ENCODE measurements at regions not wholly inside any gene's neighbourhood (a gene's known extent, or its start where the extent isn't known, plus 50 kb on each side); places are given as distances from the start of the nearest gene placed in this dataset.

DNA sequence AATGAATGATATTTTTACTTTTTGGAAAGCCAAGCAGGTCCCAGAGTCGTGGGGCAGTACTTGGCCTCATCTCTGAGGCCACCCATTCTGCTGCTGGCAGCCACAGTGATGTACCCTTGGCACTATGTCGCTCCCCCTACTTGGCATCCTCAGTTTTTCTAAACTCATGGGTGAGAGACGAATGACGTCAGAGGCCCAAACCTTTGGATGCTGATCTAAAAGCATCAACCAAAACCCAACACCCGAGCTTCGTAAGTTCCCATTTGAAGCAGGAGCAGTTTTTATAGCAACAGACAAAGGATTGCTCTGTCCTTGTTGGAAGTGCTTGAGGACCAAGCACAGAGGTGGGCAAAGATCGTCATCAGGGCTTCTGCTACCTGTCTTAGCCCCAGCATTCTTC, 212.9 kb downstream of the PAX1 start:
- no peak for TF ChIP-seq YY1 (IDR thresholded peaks at IDR 0.05; ENCODE audit: insufficient read depth, insufficient read length)
- no peak for TF ChIP-seq ZNF274 (IDR thresholded peaks at IDR 0.05; ENCODE audit: low read depth, low read length)
- no peak for TF ChIP-seq SUZ12 (IDR thresholded peaks at IDR 0.05; ENCODE audit: extremely low read depth, insufficient read depth, insufficient read length)
- Histone ChIP-seq H3K36me3 (ENCODE audit: insufficient read depth, insufficient read length, low read length) (no peaks in the 10 kb centered on the region), H3K9ac (ENCODE audit: insufficient read length, low read depth) (no peak overlapping the region), H3K9me3 (ENCODE audit: insufficient read depth, low read length) (no peaks in the 10 kb centered on the region), H3K4me1 (ENCODE audit: insufficient read depth, insufficient read length) (no peaks in the 10 kb centered on the region), H3K4me3 (ENCODE audit: insufficient read length, low read depth) (no peak overlapping the region), H3K27me3 (ENCODE audit: insufficient read depth, insufficient read length) (no peaks in the 10 kb centered on the region)
- DNase-seq (ENCODE audit: low read depth, low spot score) = no peak

DNA sequence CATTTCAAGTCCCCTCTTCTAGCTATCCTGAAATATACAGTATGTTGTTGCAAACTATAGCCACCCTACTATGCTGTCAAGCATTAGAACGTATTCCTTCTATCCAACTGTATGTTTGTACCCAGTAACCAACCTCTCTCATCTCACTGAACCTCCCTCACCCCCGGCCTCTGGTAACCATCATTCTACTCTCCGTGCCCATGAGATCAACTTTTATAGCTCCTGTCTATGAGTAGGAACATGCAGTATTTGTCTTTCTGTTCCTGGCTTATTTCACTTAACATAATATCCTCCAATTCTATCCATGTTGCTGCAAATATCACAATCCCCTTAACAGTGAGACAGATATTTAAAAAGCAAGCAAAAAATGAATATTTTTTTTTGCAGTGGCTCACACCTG, 196.9 kb downstream of the PAX1 start:
- no peak overlapping the region for H3K9ac ChIP-seq (ENCODE audit: insufficient read length, low read depth)
- no peak for DNase-seq (ENCODE audit: low read depth, low spot score)
- H3K4me1 ChIP-seq (ENCODE audit: insufficient read depth, insufficient read length) = no peaks in the 10 kb centered on the region
- H3K36me3 ChIP-seq (ENCODE audit: insufficient read depth, insufficient read length, low read length) = no peaks in the 10 kb centered on the region
- no peaks in the 10 kb centered on the region for H3K27me3 ChIP-seq (ENCODE audit: insufficient read depth, insufficient read length)
- TF ChIP-seq ZNF274 (IDR thresholded peaks at IDR 0.05; ENCODE audit: low read depth, low read length) (no peak), SUZ12 (IDR thresholded peaks at IDR 0.05; ENCODE audit: extremely low read depth, insufficient read depth, insufficient read length) (no peak), YY1 (IDR thresholded peaks at IDR 0.05; ENCODE audit: insufficient read depth, insufficient read length) (no peak)
- no peak overlapping the region for H3K4me3 ChIP-seq (ENCODE audit: insufficient read length, low read depth)
- H3K9me3 ChIP-seq (ENCODE audit: insufficient read depth, low read length) = no peaks in the 10 kb centered on the region

DNA sequence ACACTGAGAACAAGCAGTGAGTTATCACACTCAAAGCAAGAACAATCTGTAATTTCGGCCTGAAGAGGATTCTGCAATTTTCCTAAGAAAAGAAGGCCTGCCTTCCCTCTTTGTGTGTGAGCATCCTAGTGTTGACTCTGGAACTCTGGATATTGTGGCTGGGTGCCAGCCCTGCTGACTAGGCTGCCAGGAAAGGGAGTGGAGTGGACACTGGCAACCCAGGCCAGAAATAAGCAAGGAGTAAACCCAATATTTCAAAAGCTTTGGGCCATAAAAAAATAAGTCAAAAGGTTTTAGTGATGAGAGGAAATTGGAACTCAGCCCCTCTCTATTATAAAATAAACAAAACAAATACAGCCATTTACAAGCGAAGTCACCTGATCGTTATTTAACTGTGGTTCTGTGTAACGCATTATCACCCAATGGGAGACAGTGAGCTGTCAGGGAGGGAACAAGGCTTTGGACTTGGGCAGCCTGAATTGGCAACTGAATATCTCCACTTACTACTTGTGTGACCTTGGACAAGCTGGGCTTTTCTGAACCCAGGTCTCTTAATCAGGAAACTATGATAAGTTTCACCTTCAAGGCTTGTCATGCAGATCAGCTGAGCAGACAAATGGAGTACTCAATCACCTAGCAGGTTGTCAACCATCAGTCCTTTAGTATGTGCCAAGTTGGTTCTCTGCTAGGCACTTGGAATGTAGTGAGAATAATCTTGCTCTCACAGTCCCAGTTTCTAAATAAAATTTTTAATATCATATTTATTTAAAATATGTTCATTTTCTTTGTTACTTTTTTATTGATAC, 196.2 kb downstream of the PAX1 start:
- Histone ChIP-seq H3K36me3 (ENCODE audit: insufficient read depth, insufficient read length, low read length) (no peaks in the 10 kb centered on the region), H3K9me3 (ENCODE audit: insufficient read depth, low read length) (no peaks in the 10 kb centered on the region), H3K9ac (ENCODE audit: insufficient read length, low read depth) (no peak overlapping the region), H3K4me3 (ENCODE audit: insufficient read length, low read depth) (no peak overlapping the region), H3K4me1 (ENCODE audit: insufficient read depth, insufficient read length) (no peaks in the 10 kb centered on the region), H3K27me3 (ENCODE audit: insufficient read depth, insufficient read length) (no peaks in the 10 kb centered on the region)
- TF ChIP-seq YY1 (IDR thresholded peaks at IDR 0.05; ENCODE audit: insufficient read depth, insufficient read length) (no peak), SUZ12 (IDR thresholded peaks at IDR 0.05; ENCODE audit: extremely low read depth, insufficient read depth, insufficient read length) (no peak), ZNF274 (IDR thresholded peaks at IDR 0.05; ENCODE audit: low read depth, low read length) (no peak)
- no peak for DNase-seq (ENCODE audit: low read depth, low spot score)

DNA sequence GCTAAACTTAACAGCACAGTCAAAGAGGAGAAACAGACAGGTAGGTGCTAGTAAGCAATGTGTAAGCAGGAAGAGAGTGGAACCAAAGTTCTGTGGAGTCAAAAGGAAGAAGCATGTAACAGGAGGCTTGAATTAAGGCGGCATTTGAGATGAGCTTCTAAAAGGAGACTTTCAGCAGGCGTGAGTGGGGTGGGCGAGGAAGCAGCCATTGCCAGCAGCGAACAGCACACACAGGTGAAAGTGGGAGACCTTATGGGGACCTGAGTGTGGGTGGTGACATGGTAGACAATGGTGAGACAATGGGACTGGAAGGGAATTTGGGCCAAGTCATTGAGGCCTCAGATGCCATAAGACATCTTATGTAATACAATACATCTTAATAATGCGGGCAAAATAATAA, 195.0 kb downstream of the PAX1 start:
- Histone ChIP-seq H3K36me3 (ENCODE audit: insufficient read depth, insufficient read length, low read length) (no peaks in the 10 kb centered on the region), H3K9me3 (ENCODE audit: insufficient read depth, low read length) (no peaks in the 10 kb centered on the region), H3K27me3 (ENCODE audit: insufficient read depth, insufficient read length) (no peaks in the 10 kb centered on the region), H3K9ac (ENCODE audit: insufficient read length, low read depth) (no peak overlapping the region), H3K4me1 (ENCODE audit: insufficient read depth, insufficient read length) (no peaks in the 10 kb centered on the region), H3K4me3 (ENCODE audit: insufficient read length, low read depth) (no peak overlapping the region)
- TF ChIP-seq SUZ12 (IDR thresholded peaks at IDR 0.05; ENCODE audit: extremely low read depth, insufficient read depth, insufficient read length) (no peak), ZNF274 (IDR thresholded peaks at IDR 0.05; ENCODE audit: low read depth, low read length) (no peak), YY1 (IDR thresholded peaks at IDR 0.05; ENCODE audit: insufficient read depth, insufficient read length) (no peak)
- no peak for DNase-seq (ENCODE audit: low read depth, low spot score)

- Histone ChIP-seq H3K36me3 (ENCODE audit: insufficient read depth, insufficient read length, low read length) (no peaks in the 10 kb centered on the region), H3K27me3 (ENCODE audit: insufficient read depth, insufficient read length) (no peaks in the 10 kb centered on the region), H3K9ac (ENCODE audit: insufficient read length, low read depth) (no peak overlapping the region), H3K9me3 (ENCODE audit: insufficient read depth, low read length) (no peaks in the 10 kb centered on the region), H3K4me3 (ENCODE audit: insufficient read length, low read depth) (no peak overlapping the region), H3K4me1 (ENCODE audit: insufficient read depth, insufficient read length) (no peaks in the 10 kb centered on the region)
- TF ChIP-seq ZNF274 (IDR thresholded peaks at IDR 0.05; ENCODE audit: low read depth, low read length) = no peak
- DNase-seq (ENCODE audit: low read depth, low spot score) = no peak
Measured at GRCh38 chr20:21874921-21875320, 169.5 kb downstream of the PAX1 start.

GRCh38 chr20:21874127-21874526, 168.7 kb downstream of the PAX1 start:
- H3K9me3 ChIP-seq (ENCODE audit: insufficient read depth, low read length) = no peaks in the 10 kb centered on the region
- no peak for DNase-seq (ENCODE audit: low read depth, low spot score)
- no peaks in the 10 kb centered on the region for H3K4me1 ChIP-seq (ENCODE audit: insufficient read depth, insufficient read length)
- H3K36me3 ChIP-seq (ENCODE audit: insufficient read depth, insufficient read length, low read length) = no peaks in the 10 kb centered on the region
- no peak overlapping the region for H3K4me3 ChIP-seq (ENCODE audit: insufficient read length, low read depth)
- no peaks in the 10 kb centered on the region for H3K27me3 ChIP-seq (ENCODE audit: insufficient read depth, insufficient read length)
- no peak for TF ChIP-seq YY1 (IDR thresholded peaks at IDR 0.05; ENCODE audit: insufficient read depth, insufficient read length)
- no peak for TF ChIP-seq SUZ12 (IDR thresholded peaks at IDR 0.05; ENCODE audit: extremely low read depth, insufficient read depth, insufficient read length)
- TF ChIP-seq ZNF274 (IDR thresholded peaks at IDR 0.05; ENCODE audit: low read depth, low read length) = no peak
- no peak overlapping the region for H3K9ac ChIP-seq (ENCODE audit: insufficient read length, low read depth)

DNA sequence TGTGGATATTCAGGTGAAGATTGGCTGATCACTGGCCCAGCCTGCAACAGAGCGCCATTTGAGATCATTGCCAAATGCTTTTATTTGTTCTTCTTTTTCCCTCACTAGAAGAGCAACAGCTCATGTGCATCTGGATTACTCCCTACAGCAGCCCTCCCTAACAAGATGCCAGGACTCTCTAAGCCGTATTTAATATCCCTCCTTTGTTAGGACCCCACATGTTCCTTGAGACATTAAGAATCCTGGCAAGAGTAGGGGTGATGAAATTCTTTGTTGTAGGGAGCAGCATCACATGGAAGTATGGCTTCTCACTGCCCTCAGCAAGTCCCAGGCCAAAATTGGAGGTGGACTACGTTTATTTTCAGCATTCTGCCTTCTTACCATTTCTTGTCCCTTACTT, 167.8 kb downstream of the PAX1 start:
- no peak for DNase-seq (ENCODE audit: low read depth, low spot score)
- H3K4me1 ChIP-seq (ENCODE audit: insufficient read depth, insufficient read length) = no peaks in the 10 kb centered on the region
- no peaks in the 10 kb centered on the region for H3K36me3 ChIP-seq (ENCODE audit: insufficient read depth, insufficient read length, low read length)
- no peak overlapping the region for H3K9ac ChIP-seq (ENCODE audit: insufficient read length, low read depth)
- TF ChIP-seq ZNF274 (IDR thresholded peaks at IDR 0.05; ENCODE audit: low read depth, low read length) (no peak), SUZ12 (IDR thresholded peaks at IDR 0.05; ENCODE audit: extremely low read depth, insufficient read depth, insufficient read length) (no peak), YY1 (IDR thresholded peaks at IDR 0.05; ENCODE audit: insufficient read depth, insufficient read length) (no peak)
- H3K4me3 ChIP-seq (ENCODE audit: insufficient read length, low read depth) = no peak overlapping the region
- no peaks in the 10 kb centered on the region for H3K9me3 ChIP-seq (ENCODE audit: insufficient read depth, low read length)
- H3K27me3 ChIP-seq (ENCODE audit: insufficient read depth, insufficient read length) = no peaks in the 10 kb centered on the region
